Natural killer cell (primary cell): ENCODE measurements at regions not wholly inside any gene's neighbourhood (a gene's known extent, or its start where the extent isn't known, plus 50 kb on each side); places are given as distances from the start of the nearest gene placed in this dataset.

Experiments used
- ATAC-seq, 3 donors: fragments of 150-1000 bp in 2 of 3; fragments of 200-7000 bp in 1 of 3; cut with Tn5 transposase; 1 replicate in 1 of 3; 2 replicates in 2 of 3; pipeline ENCODE4 v1.10.0; 2021; ENCODE audit warnings: mild to moderate bottlenecking in 2 of 3, moderate library complexity in 2 of 3
- DNase-seq, 2 donors: peaks; one replicate each; pipeline versions ENCODE4 v3.0.0 to v3.0.0-alpha.2; 2013 to 2021; ENCODE audit warnings: mixed read lengths in 1 of 2
- H3K27ac ChIP-seq: one replicate; pipeline ENCODE4 v1.5.1; 2013; ENCODE audit warnings: mild to moderate bottlenecking, low read length
- H3K27me3 ChIP-seq: one replicate; pipeline ENCODE4 v1.6.1; 2013; ENCODE audit warnings: low read length; ENCODE audit not compliant: control insufficient read depth, insufficient read depth
- H3K36me3 ChIP-seq: one replicate; pipeline ENCODE4 v1.6.1; 2013; ENCODE audit warnings: low read length; ENCODE audit not compliant: control insufficient read depth, insufficient read depth
- H3K4me1 ChIP-seq: one replicate; pipeline ENCODE4 v1.6.1; 2013; ENCODE audit warnings: low read length; ENCODE audit not compliant: control insufficient read depth, insufficient read depth
- H3K4me3 ChIP-seq: one replicate; pipeline ENCODE4 v1.5.1; 2013; ENCODE audit warnings: low read length
- H3K9me3 ChIP-seq: one replicate; pipeline ENCODE4 v1.6.1; 2013; ENCODE audit warnings: low read length; ENCODE audit not compliant: control insufficient read depth, insufficient read depth
- H3K27ac Mint-ChIP-seq, 2 donors: one replicate each; pipeline ENCODE4 v1.8.0; 2022; ENCODE audit warnings: mild to moderate bottlenecking in 2 of 2, mixed read lengths in 2 of 2, moderate library complexity in 1 of 2
- H3K27me3 Mint-ChIP-seq, 2 donors: one replicate each; pipeline ENCODE4 v1.8.0; 2022; ENCODE audit warnings: low read depth in 2 of 2, mixed read lengths in 2 of 2
- H3K36me3 Mint-ChIP-seq: one replicate; pipeline ENCODE4 v1.8.0; 2022; ENCODE audit warnings: mixed read lengths
- H3K4me1 Mint-ChIP-seq, 2 donors: one replicate each; pipeline ENCODE4 v1.8.0; 2022; ENCODE audit warnings: mixed read lengths in 2 of 2
- H3K4me3 Mint-ChIP-seq: one replicate; pipeline ENCODE4 v1.8.0; 2022; ENCODE audit warnings: mild to moderate bottlenecking, moderate library complexity, mixed read lengths
- H3K9me3 Mint-ChIP-seq, 2 donors: one replicate each; pipeline ENCODE4 v1.8.0; 2022; ENCODE audit warnings: mixed read lengths in 2 of 2
- CTCF ChIP-seq: fragments of 200-600 bp; IDR thresholded peaks from one replicate; pipeline ENCODE4 v1.8.0; 2022; ENCODE audit warnings: antibody characterized with exemption
- WGBS: methylation state at CpG from one replicate; pipeline ENCODE4 v1.1.7; 2013; ENCODE audit warnings: missing lambda C conversion rate; ENCODE audit not compliant: insufficient coverage; 5-methylcytosine and 5-hydroxymethylcytosine counted together
- intact Hi-C: fragments of 100-400 bp; cut with micrococcal nuclease; formaldehyde crosslinking; loops from one replicate; pipeline ENCODE4 v1.14.2; 2022

GRCh38 chr18:22552899-22553460 is 135.3 kb upstream of the CTAGE1 start:
- Histone ChIP-seq H3K27me3 (peaks cover 3% of the 10 kb centered on the region), H3K4me1 (no peaks in the 10 kb centered on the region), H3K27ac (no peak overlapping the region), H3K4me3 (no peak overlapping the region), H3K9me3 (no peaks in the 10 kb centered on the region), H3K36me3 (no peaks in the 10 kb centered on the region)
- Mint-ChIP-seq H3K27me3 (peaks cover 17 to 40% of the 10 kb centered on the region in 2 donors), H3K27ac (no peak overlapping the region), H3K4me1 (no peaks in the 10 kb centered on the region), H3K9me3 (no peaks in the 10 kb centered on the region), H3K4me3 (no peak overlapping the region), H3K36me3 (no peaks in the 10 kb centered on the region)
- intact Hi-C loops: no loop called here
- DNase-seq: no peak
- no peak for TF ChIP-seq CTCF
- WGBS: 79% methylated on average over 3 of the region's 3 CpGs
- ATAC-seq: no peak

GRCh38 chr18:22556222-22557167 is 138.8 kb upstream of the CTAGE1 start:
- peaks cover 11 to 20% of the 10 kb centered on the region in 2 donors for H3K4me1 Mint-ChIP-seq
- 84% methylated on average over 8 of the region's 8 CpGs for WGBS

GRCh38 chr18:22557168-22557941 is 139.6 kb upstream of the CTAGE1 start:
- Histone ChIP-seq H3K4me3 (no peak overlapping the region), H3K27ac (no peak overlapping the region), H3K4me1 (peaks cover 15% of the 10 kb centered on the region), H3K27me3 (peaks cover 10% of the 10 kb centered on the region), H3K9me3 (no peaks in the 10 kb centered on the region), H3K36me3 (no peaks in the 10 kb centered on the region)
- H3K36me3 Mint-ChIP-seq: no peaks in the 10 kb centered on the region
- no peak for ATAC-seq
- TF ChIP-seq CTCF: no peak
- 86% methylated on average over 12 of the region's 12 CpGs for WGBS
- no peaks in the 10 kb centered on the region for H3K9me3 Mint-ChIP-seq
- no peak overlapping the region for H3K27ac Mint-ChIP-seq
- intact Hi-C loops: no loop called here
- H3K4me1 Mint-ChIP-seq: peaks cover 11 to 20% of the 10 kb centered on the region in 2 donors
- peak overlapping the region; percentile 36 for H3K4me3 Mint-ChIP-seq
- no peak for DNase-seq
- H3K27me3 Mint-ChIP-seq: peaks cover 29 to 62% of the 10 kb centered on the region in 2 donors

More at GRCh38 chr18:22556222-22557167, 138.8 kb upstream of the CTAGE1 start:
- Mint-ChIP-seq H3K27ac (no peak overlapping the region), H3K4me3 (no peak overlapping the region), H3K9me3 (no peaks in the 10 kb centered on the region), H3K27me3 (peaks cover 29 to 55% of the 10 kb centered on the region in 2 donors), H3K36me3 (no peaks in the 10 kb centered on the region)
- Histone ChIP-seq H3K4me1 (peaks cover 15% of the 10 kb centered on the region), H3K4me3 (no peak overlapping the region), H3K9me3 (no peaks in the 10 kb centered on the region), H3K27ac (no peak overlapping the region), H3K36me3 (no peaks in the 10 kb centered on the region), H3K27me3 (peaks cover 10% of the 10 kb centered on the region)
- TF ChIP-seq CTCF: no peak
- ATAC-seq (no peak), DNase-seq (no peak)
- intact Hi-C loops: no loop called here
